ENCODE measurements at regions not wholly inside any gene's neighbourhood (a gene's known extent, or its start where the extent isn't known, plus 50 kb on each side); places are given as distances from the start of the nearest gene placed in this dataset.

- ChIA-PET POLR2A (ENCODE audit: unreplicated experiment) (no interaction called here), CTCF (no interaction called here)
- DNase-seq (no peak), ATAC-seq (no peak)
- Histone ChIP-seq H4K20me1 (ENCODE audit: low read length) (no peaks in the 10 kb centered on the region), H3K36me3 (ENCODE audit: low read depth, low read length) (no peaks in the 10 kb centered on the region), H3K4me2 (ENCODE audit: low read length) (no peak overlapping the region), H3K9me3 (ENCODE audit: low read length) (no peaks in the 10 kb centered on the region), H3K9me2 (replicated peaks; ENCODE audit: low read length) (no peaks in the 10 kb centered on the region), H3K79me2 (ENCODE audit: low read length) (no peaks in the 10 kb centered on the region), H3K27ac (ENCODE audit: low read length) (no peak overlapping the region), H3K9ac (ENCODE audit: low read length) (no peak overlapping the region), H3K4me1 (ENCODE audit: insufficient read depth, low read length) (no peaks in the 10 kb centered on the region), H2AFZ (ENCODE audit: low read length) (no peak overlapping the region), H3F3A (ENCODE audit: low read length, unreplicated experiment) (no peaks in the 10 kb centered on the region), H3K4me3 (ENCODE audit: low read length) (no peak overlapping the region), H3K27me3 (ENCODE audit: low read length) (no peaks in the 10 kb centered on the region)
- intact Hi-C loops (cut with micrococcal nuclease), result no loop called here
- TF ChIP-seq EZH2 (IDR thresholded peaks at IDR 0.05; ENCODE audit: low read length, unreplicated experiment) (no peak), CTCF (conservative IDR thresholded peaks at IDR 0.05; ENCODE audit: low read depth, low read length) (no peak)
- BruUV-seq (replicated peaks), result no TSS peak
Observed at GRCh38 chr10:130361351-130362105, 225.3 kb downstream of the GLRX3 start.

- intact Hi-C loops (cut with micrococcal nuclease), result no loop called here
- Histone ChIP-seq H2AFZ (ENCODE audit: low read length) (no peak overlapping the region), H3K27me3 (ENCODE audit: low read length) (no peaks in the 10 kb centered on the region), H3K27ac (ENCODE audit: low read length) (no peak overlapping the region), H4K20me1 (ENCODE audit: low read length) (no peaks in the 10 kb centered on the region), H3K36me3 (ENCODE audit: low read depth, low read length) (no peaks in the 10 kb centered on the region), H3K4me1 (ENCODE audit: insufficient read depth, low read length) (no peaks in the 10 kb centered on the region), H3K79me2 (ENCODE audit: low read length) (no peaks in the 10 kb centered on the region), H3F3A (ENCODE audit: low read length, unreplicated experiment) (no peaks in the 10 kb centered on the region), H3K9me2 (replicated peaks; ENCODE audit: low read length) (no peaks in the 10 kb centered on the region), H3K4me3 (ENCODE audit: low read length) (no peak overlapping the region), H3K4me2 (ENCODE audit: low read length) (no peak overlapping the region), H3K9ac (ENCODE audit: low read length) (no peak overlapping the region), H3K9me3 (ENCODE audit: low read length) (no peaks in the 10 kb centered on the region)
- DNase-seq, result no peak
- no TSS peak for BruUV-seq (replicated peaks)
- CTCF ChIA-PET, result no interaction called here
- TF ChIP-seq EZH2 (IDR thresholded peaks at IDR 0.05; ENCODE audit: low read length, unreplicated experiment), result no peak
- TF ChIP-seq CTCF (conservative IDR thresholded peaks at IDR 0.05; ENCODE audit: low read depth, low read length), result no peak
- no peak for TF ChIP-seq EZH2phosphoT487 (IDR thresholded peaks at IDR 0.05; ENCODE audit: borderline replicate concordance, low read length)
- POLR2A ChIA-PET (ENCODE audit: unreplicated experiment), result no interaction called here
- no peak for ATAC-seq
Observed at GRCh38 chr10:130362308-130362761, 226.1 kb downstream of the GLRX3 start.

DNA sequence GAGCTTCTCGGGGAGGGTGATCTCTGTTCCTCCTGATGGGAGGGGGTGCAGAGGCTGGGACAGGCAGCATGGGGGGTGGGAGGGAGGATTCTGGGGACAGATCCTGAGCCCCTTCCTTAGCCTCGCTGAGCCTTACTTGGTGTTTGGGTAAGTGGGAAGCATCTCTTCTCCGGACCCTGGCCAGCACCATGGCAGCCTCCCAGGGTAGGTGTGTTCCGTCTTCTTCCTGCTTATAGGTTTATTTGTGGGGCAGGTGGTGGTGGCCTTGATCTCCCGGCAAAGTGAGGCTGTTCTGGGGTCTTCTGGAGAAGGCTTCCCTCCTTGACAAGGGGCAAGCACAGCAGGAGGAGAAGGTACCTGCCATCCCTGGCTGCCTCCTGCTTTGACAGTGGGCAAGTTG lies 226.9 kb downstream of the GLRX3 start:
- no peaks in the 10 kb centered on the region for H3K79me2 ChIP-seq (ENCODE audit: low read length)
- no TSS peak for BruUV-seq (replicated peaks)
- no peak overlapping the region for H2AFZ ChIP-seq (ENCODE audit: low read length)
- no peaks in the 10 kb centered on the region for H3K36me3 ChIP-seq (ENCODE audit: low read depth, low read length)
- H3K9ac ChIP-seq (ENCODE audit: low read length), result no peak overlapping the region
- DNase-seq, result no peak
- POLR2A ChIA-PET (ENCODE audit: unreplicated experiment), result no interaction called here
- H3K27ac ChIP-seq (ENCODE audit: low read length), result no peak overlapping the region
- TF ChIP-seq CTCF (conservative IDR thresholded peaks at IDR 0.05; ENCODE audit: low read depth, low read length) (no peak), EZH2 (IDR thresholded peaks at IDR 0.05; ENCODE audit: low read length, unreplicated experiment) (no peak), EZH2phosphoT487 (IDR thresholded peaks at IDR 0.05; ENCODE audit: borderline replicate concordance, low read length) (no peak)
- H4K20me1 ChIP-seq (ENCODE audit: low read length), result no peaks in the 10 kb centered on the region
- H3K4me1 ChIP-seq (ENCODE audit: insufficient read depth, low read length), result no peaks in the 10 kb centered on the region
- no peaks in the 10 kb centered on the region for H3K27me3 ChIP-seq (ENCODE audit: low read length)
- H3F3A ChIP-seq (ENCODE audit: low read length, unreplicated experiment), result no peaks in the 10 kb centered on the region
- no peaks in the 10 kb centered on the region for H3K9me3 ChIP-seq (ENCODE audit: low read length)
- no peak overlapping the region for H3K4me2 ChIP-seq (ENCODE audit: low read length)
- no peaks in the 10 kb centered on the region for H3K9me2 ChIP-seq (replicated peaks; ENCODE audit: low read length)
- no peak overlapping the region for H3K4me3 ChIP-seq (ENCODE audit: low read length)
- intact Hi-C loops (cut with micrococcal nuclease), result no loop called here
- CTCF ChIA-PET, result no interaction called here
- ATAC-seq, result no peak
